PC-9 (cell line): ENCODE measurements at regions not wholly inside any gene's neighbourhood (a gene's known extent, or its start where the extent isn't known, plus 50 kb on each side); places are given as distances from the start of the nearest gene placed in this dataset.

Source experiments
- EZH2 ChIP-seq: fragments of 200-600 bp; sonication (generic); IDR thresholded peaks from 2 replicates; pipeline ENCODE4 v1.8.0; 2017; ENCODE audit warnings: antibody characterized with exemption, low read depth
- TF ChIP-seq, protein P1 (sequence below): fragments of 200-600 bp; sonication (generic); conservative IDR thresholded peaks from 2 replicates; pipeline ENCODE4 v1.6.1; 2017; ENCODE audit warnings: mixed run types, antibody characterized with exemption, mild to moderate bottlenecking, moderate library complexity

DNA sequence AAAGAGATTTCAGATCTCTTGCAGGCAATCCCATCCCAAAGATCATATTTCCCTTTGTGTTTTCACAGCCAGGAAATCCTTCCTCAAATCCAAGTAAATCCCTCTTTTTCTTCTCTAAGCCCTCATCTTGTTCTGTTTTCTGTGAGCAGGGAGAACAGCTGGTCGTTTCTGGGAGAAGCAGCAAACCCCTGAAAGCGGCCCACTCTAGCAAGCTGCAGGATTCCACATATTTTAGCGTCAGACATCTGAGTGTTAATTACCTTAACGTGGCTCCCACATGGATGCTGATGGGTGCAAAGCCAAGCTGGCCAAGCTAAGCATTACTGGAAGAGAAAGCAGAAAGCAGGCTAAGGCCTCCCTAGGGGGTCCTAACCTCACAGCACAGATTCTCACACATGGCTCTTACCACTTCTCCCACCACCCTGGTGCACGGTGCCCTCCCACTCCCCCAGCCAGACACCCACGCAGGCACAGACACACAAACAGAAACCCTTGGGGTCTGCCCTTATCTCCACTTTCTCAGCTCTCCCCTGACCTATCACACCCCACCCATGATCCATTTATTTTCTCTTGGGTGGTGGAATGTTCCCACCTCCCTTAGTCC is 551.0 kb upstream of the AUTS2 start:
- TF ChIP-seq, protein P1, sequence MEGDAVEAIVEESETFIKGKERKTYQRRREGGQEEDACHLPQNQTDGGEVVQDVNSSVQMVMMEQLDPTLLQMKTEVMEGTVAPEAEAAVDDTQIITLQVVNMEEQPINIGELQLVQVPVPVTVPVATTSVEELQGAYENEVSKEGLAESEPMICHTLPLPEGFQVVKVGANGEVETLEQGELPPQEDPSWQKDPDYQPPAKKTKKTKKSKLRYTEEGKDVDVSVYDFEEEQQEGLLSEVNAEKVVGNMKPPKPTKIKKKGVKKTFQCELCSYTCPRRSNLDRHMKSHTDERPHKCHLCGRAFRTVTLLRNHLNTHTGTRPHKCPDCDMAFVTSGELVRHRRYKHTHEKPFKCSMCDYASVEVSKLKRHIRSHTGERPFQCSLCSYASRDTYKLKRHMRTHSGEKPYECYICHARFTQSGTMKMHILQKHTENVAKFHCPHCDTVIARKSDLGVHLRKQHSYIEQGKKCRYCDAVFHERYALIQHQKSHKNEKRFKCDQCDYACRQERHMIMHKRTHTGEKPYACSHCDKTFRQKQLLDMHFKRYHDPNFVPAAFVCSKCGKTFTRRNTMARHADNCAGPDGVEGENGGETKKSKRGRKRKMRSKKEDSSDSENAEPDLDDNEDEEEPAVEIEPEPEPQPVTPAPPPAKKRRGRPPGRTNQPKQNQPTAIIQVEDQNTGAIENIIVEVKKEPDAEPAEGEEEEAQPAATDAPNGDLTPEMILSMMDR: no peak
- no peak for TF ChIP-seq EZH2
